ENCODE measurements at regions not wholly inside any gene's neighbourhood (a gene's known extent, or its start where the extent isn't known, plus 50 kb on each side); places are given as distances from the start of the nearest gene placed in this dataset.

DNA sequence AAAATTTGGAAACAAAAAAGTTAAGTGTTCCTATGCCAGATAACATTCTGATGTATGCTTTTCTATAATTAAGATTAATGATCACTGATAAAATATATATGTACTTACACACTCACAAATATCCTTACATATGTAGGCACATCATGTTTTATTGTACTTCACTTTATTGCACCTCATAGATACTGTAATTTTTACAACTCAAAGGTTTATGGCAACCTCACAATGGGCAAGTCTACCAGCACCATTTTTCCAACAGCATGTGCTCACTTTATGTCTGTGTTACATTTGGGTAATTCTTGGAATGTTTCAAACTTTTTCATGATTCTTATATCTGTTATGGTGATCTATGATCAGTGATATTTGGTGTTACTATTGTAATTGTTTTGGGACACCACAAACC is 57.8 kb upstream of the GPRIN3 start:
- TF ChIP-seq, protein P1, sequence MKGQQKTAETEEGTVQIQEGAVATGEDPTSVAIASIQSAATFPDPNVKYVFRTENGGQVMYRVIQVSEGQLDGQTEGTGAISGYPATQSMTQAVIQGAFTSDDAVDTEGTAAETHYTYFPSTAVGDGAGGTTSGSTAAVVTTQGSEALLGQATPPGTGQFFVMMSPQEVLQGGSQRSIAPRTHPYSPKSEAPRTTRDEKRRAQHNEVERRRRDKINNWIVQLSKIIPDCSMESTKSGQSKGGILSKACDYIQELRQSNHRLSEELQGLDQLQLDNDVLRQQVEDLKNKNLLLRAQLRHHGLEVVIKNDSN (IDR thresholded peaks at IDR 0.05) = no peak
- TF ChIP-seq ZBTB7A (IDR thresholded peaks at IDR 0.05; ENCODE audit: low read depth) = no peak
- TF ChIP-seq CEBPB (IDR thresholded peaks at IDR 0.05) = no peak
- no peak for TF ChIP-seq TEAD4 (IDR thresholded peaks at IDR 0.05)
- TF ChIP-seq, protein P2, sequence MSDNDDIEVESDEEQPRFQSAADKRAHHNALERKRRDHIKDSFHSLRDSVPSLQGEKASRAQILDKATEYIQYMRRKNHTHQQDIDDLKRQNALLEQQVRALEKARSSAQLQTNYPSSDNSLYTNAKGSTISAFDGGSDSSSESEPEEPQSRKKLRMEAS (IDR thresholded peaks at IDR 0.05) = no peak
- no peak for TF ChIP-seq NFIC (IDR thresholded peaks at IDR 0.05)
- TF ChIP-seq EP300 (IDR thresholded peaks at IDR 0.05; ENCODE audit: borderline replicate concordance) = no peak

DNA sequence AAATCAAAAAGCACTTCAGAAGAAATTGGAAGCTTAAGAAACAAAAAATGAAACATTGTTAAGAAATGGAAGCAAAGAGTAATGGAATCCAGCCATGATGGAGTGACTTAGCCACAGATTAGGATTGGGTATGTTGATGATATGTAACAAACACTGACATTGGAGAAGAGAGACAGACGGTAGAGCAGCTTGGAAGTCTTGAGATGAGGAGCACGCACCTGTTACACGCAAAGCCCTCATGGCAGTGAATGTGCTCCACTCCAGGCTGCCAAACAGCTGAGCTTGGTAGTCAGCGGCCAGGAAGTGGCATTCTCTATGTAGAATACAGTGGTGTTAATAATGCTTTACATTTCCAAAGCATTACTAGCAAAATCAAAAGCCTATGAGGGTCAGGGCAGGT is 56.9 kb upstream of the GPRIN3 start:
- TF ChIP-seq, protein P3, sequence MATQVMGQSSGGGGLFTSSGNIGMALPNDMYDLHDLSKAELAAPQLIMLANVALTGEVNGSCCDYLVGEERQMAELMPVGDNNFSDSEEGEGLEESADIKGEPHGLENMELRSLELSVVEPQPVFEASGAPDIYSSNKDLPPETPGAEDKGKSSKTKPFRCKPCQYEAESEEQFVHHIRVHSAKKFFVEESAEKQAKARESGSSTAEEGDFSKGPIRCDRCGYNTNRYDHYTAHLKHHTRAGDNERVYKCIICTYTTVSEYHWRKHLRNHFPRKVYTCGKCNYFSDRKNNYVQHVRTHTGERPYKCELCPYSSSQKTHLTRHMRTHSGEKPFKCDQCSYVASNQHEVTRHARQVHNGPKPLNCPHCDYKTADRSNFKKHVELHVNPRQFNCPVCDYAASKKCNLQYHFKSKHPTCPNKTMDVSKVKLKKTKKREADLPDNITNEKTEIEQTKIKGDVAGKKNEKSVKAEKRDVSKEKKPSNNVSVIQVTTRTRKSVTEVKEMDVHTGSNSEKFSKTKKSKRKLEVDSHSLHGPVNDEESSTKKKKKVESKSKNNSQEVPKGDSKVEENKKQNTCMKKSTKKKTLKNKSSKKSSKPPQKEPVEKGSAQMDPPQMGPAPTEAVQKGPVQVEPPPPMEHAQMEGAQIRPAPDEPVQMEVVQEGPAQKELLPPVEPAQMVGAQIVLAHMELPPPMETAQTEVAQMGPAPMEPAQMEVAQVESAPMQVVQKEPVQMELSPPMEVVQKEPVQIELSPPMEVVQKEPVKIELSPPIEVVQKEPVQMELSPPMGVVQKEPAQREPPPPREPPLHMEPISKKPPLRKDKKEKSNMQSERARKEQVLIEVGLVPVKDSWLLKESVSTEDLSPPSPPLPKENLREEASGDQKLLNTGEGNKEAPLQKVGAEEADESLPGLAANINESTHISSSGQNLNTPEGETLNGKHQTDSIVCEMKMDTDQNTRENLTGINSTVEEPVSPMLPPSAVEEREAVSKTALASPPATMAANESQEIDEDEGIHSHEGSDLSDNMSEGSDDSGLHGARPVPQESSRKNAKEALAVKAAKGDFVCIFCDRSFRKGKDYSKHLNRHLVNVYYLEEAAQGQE (IDR thresholded peaks at IDR 0.05; ENCODE audit: low read depth) = no peak
- TF ChIP-seq EGR1 (IDR thresholded peaks at IDR 0.05) (no peak), ZBTB7A (IDR thresholded peaks at IDR 0.05; ENCODE audit: low read depth) (no peak), CEBPB (IDR thresholded peaks at IDR 0.05) (no peak), TAF1 (IDR thresholded peaks at IDR 0.05; ENCODE audit: low read depth) (no peak), FOXM1 (IDR thresholded peaks at IDR 0.05; ENCODE audit: borderline replicate concordance, low read depth) (no peak), CREB1 (IDR thresholded peaks at IDR 0.05; ENCODE audit: low read depth) (no peak)
- TF ChIP-seq, protein P2 (IDR thresholded peaks at IDR 0.05) = no peak

DNA sequence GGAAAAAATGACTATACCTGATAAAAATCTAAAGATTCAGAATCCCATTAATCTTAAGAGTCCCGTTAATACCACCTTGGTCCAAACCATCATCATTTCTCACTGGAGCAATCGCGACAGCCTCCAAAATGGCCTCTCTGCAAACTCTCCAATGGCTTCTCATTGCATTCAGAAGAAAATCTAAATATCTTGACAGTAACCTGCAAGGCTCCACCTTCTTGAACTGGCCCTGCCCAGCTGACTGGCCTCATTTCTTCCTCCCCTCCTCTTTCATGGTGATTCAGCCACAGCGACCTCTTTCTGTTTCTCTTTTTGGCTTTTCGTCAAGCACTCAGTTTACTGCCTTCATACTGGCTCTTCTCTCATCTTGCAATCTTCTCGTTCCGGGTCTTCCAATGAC is 56.2 kb upstream of the GPRIN3 start:
- TF ChIP-seq CEBPB (IDR thresholded peaks at IDR 0.05) (no peak), EP300 (IDR thresholded peaks at IDR 0.05; ENCODE audit: borderline replicate concordance) (no peak), EGR1 (IDR thresholded peaks at IDR 0.05) (no peak), TAF1 (IDR thresholded peaks at IDR 0.05; ENCODE audit: low read depth) (no peak), RAD21 (IDR thresholded peaks at IDR 0.05; ENCODE audit: low read depth) (no peak), NFIC (IDR thresholded peaks at IDR 0.05) (no peak), YY1 (IDR thresholded peaks at IDR 0.05; ENCODE audit: low read depth) (no peak), ZBTB7A (IDR thresholded peaks at IDR 0.05; ENCODE audit: low read depth) (no peak), TEAD4 (IDR thresholded peaks at IDR 0.05) (no peak), CREB1 (IDR thresholded peaks at IDR 0.05; ENCODE audit: low read depth) (no peak), TCF12 (IDR thresholded peaks at IDR 0.05; ENCODE audit: low read depth) (no peak), FOXM1 (IDR thresholded peaks at IDR 0.05; ENCODE audit: borderline replicate concordance, low read depth) (no peak)
- TF ChIP-seq, protein P2 (IDR thresholded peaks at IDR 0.05) = no peak
- TF ChIP-seq, protein P1 (IDR thresholded peaks at IDR 0.05) = no peak
- TF ChIP-seq, protein P3 (IDR thresholded peaks at IDR 0.05; ENCODE audit: low read depth) = no peak

DNA sequence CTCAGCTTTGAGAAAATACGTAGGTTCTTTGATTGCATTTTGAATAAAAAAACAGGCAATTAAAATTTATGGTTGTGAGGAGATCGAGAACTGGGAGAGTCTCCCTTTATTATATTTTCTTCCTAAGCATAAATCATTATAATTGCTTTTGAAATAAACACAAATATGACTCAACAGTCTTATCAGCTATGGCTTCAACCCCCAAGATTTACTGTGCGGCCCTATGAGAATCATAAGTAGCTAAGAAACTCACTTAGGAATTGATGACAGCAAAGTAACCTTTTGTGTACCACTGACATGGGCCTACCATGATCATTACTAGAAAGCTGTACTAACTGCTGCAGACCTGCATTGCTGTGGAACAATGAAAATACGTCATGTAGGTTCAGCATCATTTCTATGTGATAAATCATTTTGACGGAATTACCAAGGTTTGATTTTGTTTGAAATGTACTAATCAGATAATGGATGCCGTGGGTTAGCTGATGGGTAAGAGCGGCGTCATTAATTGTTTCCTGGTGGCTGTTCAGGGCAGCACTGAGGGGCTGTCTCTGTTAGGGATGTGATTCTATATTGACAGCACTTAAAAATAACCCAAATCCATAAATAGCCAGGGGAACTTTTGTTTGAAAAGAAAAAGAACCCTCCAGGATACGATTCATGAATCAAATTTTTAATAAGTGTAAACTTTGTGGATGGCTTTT is 51.5 kb upstream of the GPRIN3 start:
- TF ChIP-seq NFIC (IDR thresholded peaks at IDR 0.05) = no peak
- TF ChIP-seq, protein P2 (IDR thresholded peaks at IDR 0.05) = no peak
- no peak for TF ChIP-seq EGR1 (IDR thresholded peaks at IDR 0.05)
- no peak for TF ChIP-seq CREB1 (IDR thresholded peaks at IDR 0.05; ENCODE audit: low read depth)
- TF ChIP-seq, protein P3 (IDR thresholded peaks at IDR 0.05; ENCODE audit: low read depth) = no peak
- TF ChIP-seq RAD21 (IDR thresholded peaks at IDR 0.05; ENCODE audit: low read depth) = no peak
